T-helper 2 cell treated with Interferon-gamma antibody and Interleukin-4, amounts not matched to agents 5 μg/mL and 100 μg/mL, for 36 hours (primary cell): ENCODE measurements at regions not wholly inside any gene's neighbourhood (a gene's known extent, or its start where the extent isn't known, plus 50 kb on each side); places are given as distances from the start of the nearest gene placed in this dataset.

Experiments
- DNase-seq: peaks from one replicate; pipeline ENCODE4 v3.0.0; 2021; ENCODE audit warnings: low spot score
- H3K27ac Mint-ChIP-seq: one replicate; pipeline ENCODE4 v1.8.0; 2021; ENCODE audit warnings: mild to moderate bottlenecking, mixed read lengths
- H3K27me3 Mint-ChIP-seq: one replicate; pipeline ENCODE4 v1.8.0; 2021; ENCODE audit warnings: low read depth, mixed read lengths
- H3K36me3 Mint-ChIP-seq: one replicate; pipeline ENCODE4 v1.8.0; 2021; ENCODE audit warnings: low read depth, mixed read lengths
- H3K4me1 Mint-ChIP-seq: one replicate; pipeline ENCODE4 v1.8.0; 2021; ENCODE audit warnings: low read depth, mixed read lengths
- H3K4me3 Mint-ChIP-seq: one replicate; pipeline ENCODE4 v1.8.0; 2022; ENCODE audit warnings: mild to moderate bottlenecking, moderate library complexity, mixed read lengths
- H3K9me3 Mint-ChIP-seq: one replicate; pipeline ENCODE4 v1.8.0; 2021; ENCODE audit warnings: mixed read lengths

DNA sequence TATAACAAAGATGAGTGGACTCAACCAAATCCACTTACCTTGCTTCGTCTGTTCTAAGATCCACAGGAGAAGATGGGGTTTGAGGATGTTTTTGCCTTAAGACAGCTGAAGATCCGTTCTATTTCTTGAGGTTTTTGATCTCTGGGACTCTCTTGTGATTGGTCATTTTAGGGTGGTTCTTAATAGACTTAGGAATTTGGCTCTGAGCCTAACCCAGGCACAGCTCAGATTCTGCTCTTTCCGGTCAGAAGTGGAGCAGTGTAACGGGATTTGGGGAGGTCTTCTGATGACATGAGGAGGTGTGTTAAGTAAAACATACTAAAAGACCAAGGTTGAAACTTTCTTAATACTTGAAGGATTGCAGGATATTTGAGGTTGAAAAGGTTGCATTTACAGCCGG lies 166.9 kb downstream of the DMRT2 start:
- H3K36me3 Mint-ChIP-seq: no peaks in the 10 kb centered on the region
- H3K27me3 Mint-ChIP-seq: no peaks in the 10 kb centered on the region

GRCh38 chr9:1219284-1219683 lies 169.1 kb downstream of the DMRT2 start:
- Mint-ChIP-seq H3K4me3 (no peak overlapping the region), H3K36me3 (no peaks in the 10 kb centered on the region), H3K27ac (no peak overlapping the region), H3K4me1 (no peaks in the 10 kb centered on the region), H3K9me3 (peaks cover 6% of the 10 kb centered on the region), H3K27me3 (no peaks in the 10 kb centered on the region)
- DNase-seq: no peak

More for the DNA sequence above, 166.9 kb downstream of the DMRT2 start:
- DNase-seq: no peak
- no peaks in the 10 kb centered on the region for H3K9me3 Mint-ChIP-seq
- no peaks in the 10 kb centered on the region for H3K4me1 Mint-ChIP-seq
- H3K27ac Mint-ChIP-seq: no peak overlapping the region
- H3K4me3 Mint-ChIP-seq: no peak overlapping the region

- H3K4me1 Mint-ChIP-seq: no peaks in the 10 kb centered on the region
- H3K27ac Mint-ChIP-seq: no peak overlapping the region
- no peak for DNase-seq
- no peak overlapping the region for H3K4me3 Mint-ChIP-seq
- H3K36me3 Mint-ChIP-seq: no peaks in the 10 kb centered on the region
- H3K27me3 Mint-ChIP-seq: no peaks in the 10 kb centered on the region
- H3K9me3 Mint-ChIP-seq: peaks cover 6% of the 10 kb centered on the region
These were observed 171.1 kb downstream of the DMRT2 start for GRCh38 chr9:1221298-1221697.

GRCh38 chr9:1222511-1222910 lies 172.4 kb downstream of the DMRT2 start:
- peaks cover 6% of the 10 kb centered on the region for H3K9me3 Mint-ChIP-seq
- H3K27ac Mint-ChIP-seq: no peak overlapping the region
- DNase-seq: no peak
- H3K4me3 Mint-ChIP-seq: no peak overlapping the region
- H3K36me3 Mint-ChIP-seq: no peaks in the 10 kb centered on the region
- no peaks in the 10 kb centered on the region for H3K4me1 Mint-ChIP-seq
- no peaks in the 10 kb centered on the region for H3K27me3 Mint-ChIP-seq

GRCh38 chr9:1231998-1232919 lies 182.1 kb downstream of the DMRT2 start:
- DNase-seq: no peak
- Mint-ChIP-seq H3K9me3 (no peaks in the 10 kb centered on the region), H3K4me3 (no peak overlapping the region), H3K27me3 (no peaks in the 10 kb centered on the region), H3K36me3 (no peaks in the 10 kb centered on the region), H3K27ac (no peak overlapping the region), H3K4me1 (no peaks in the 10 kb centered on the region)

- Mint-ChIP-seq H3K27me3 (no peaks in the 10 kb centered on the region), H3K36me3 (no peaks in the 10 kb centered on the region), H3K9me3 (no peaks in the 10 kb centered on the region), H3K4me1 (no peaks in the 10 kb centered on the region), H3K27ac (no peak overlapping the region), H3K4me3 (no peak overlapping the region)
- DNase-seq: no peak
These were observed 183.4 kb downstream of the DMRT2 start for GRCh38 chr9:1233568-1233967.

DNA sequence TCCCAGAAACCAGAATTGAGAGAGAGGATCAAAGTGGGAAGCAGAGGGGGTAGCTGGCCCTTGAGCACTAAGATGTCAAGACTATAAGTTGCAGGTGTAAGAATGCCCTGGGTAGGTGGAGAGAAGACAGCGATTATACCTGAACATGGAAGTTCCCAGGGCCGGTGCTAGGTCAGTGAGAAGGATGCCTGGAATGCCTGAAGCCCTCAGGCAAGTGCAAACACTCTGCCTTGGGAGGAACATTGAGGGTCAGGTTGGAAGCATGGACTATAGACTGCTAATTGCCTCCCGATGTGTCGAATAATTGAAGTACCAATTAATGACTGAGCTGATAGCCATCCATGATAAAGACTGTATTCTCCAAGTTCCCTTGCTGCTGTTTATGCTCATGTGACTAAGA lies 185.5 kb downstream of the DMRT2 start:
- Mint-ChIP-seq H3K4me3 (no peak overlapping the region), H3K36me3 (no peaks in the 10 kb centered on the region), H3K27ac (no peak overlapping the region), H3K4me1 (no peaks in the 10 kb centered on the region), H3K9me3 (no peaks in the 10 kb centered on the region), H3K27me3 (no peaks in the 10 kb centered on the region)
- DNase-seq: no peak

- Mint-ChIP-seq H3K9me3 (no peaks in the 10 kb centered on the region), H3K4me3 (no peak overlapping the region), H3K4me1 (no peaks in the 10 kb centered on the region), H3K27me3 (no peaks in the 10 kb centered on the region), H3K36me3 (no peaks in the 10 kb centered on the region), H3K27ac (no peak overlapping the region)
- no peak for DNase-seq
These were observed 185.9 kb downstream of the DMRT2 start for GRCh38 chr9:1236061-1236460.

DNA sequence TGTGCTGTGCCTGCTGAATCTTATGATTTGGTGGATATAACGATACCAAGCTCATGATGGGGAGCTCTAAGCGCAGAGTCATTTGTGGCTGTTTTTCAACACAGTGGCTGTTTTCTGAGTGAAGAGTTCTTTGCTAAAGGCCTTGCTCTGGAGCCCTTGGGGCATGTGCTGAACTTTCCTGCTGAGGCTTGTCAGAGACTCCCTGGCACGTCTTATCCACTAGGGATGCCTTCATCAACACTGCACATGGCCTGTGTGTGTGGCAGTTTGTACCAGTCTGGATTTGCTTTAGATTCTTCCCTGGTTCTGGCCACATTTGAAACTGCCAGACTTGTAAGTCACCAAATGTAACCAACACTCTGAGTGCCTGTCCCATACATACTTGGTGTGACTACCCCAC lies 188.2 kb downstream of the DMRT2 start:
- H3K36me3 Mint-ChIP-seq: no peaks in the 10 kb centered on the region
- no peaks in the 10 kb centered on the region for H3K27me3 Mint-ChIP-seq
- no peaks in the 10 kb centered on the region for H3K9me3 Mint-ChIP-seq
- no peak for DNase-seq
- no peaks in the 10 kb centered on the region for H3K4me1 Mint-ChIP-seq
- no peak overlapping the region for H3K4me3 Mint-ChIP-seq
- H3K27ac Mint-ChIP-seq: no peak overlapping the region

DNA sequence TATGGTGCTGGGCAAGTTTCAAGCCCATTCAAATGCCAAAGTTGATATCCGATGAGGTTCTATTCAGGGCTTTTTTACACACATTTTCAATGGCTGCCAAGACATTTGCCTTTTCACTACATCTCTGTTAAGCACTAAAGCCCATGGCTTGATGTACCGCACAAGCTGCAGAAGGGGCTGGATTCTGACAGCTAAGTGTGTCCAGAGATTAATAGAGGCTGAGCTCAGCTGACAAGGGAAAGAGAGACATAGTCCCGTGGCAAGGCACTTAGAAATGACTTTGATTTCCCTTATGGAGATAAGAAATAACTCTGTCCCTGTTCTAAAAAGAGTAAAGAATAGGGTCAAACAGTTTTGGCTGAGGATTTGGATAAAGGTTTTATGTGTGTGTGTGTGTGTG lies 198.6 kb downstream of the DMRT2 start:
- no peaks in the 10 kb centered on the region for H3K36me3 Mint-ChIP-seq
- H3K27ac Mint-ChIP-seq: no peak overlapping the region
- no peak overlapping the region for H3K4me3 Mint-ChIP-seq
- no peaks in the 10 kb centered on the region for H3K9me3 Mint-ChIP-seq
- no peak for DNase-seq
- H3K27me3 Mint-ChIP-seq: no peaks in the 10 kb centered on the region
- H3K4me1 Mint-ChIP-seq: no peaks in the 10 kb centered on the region

DNA sequence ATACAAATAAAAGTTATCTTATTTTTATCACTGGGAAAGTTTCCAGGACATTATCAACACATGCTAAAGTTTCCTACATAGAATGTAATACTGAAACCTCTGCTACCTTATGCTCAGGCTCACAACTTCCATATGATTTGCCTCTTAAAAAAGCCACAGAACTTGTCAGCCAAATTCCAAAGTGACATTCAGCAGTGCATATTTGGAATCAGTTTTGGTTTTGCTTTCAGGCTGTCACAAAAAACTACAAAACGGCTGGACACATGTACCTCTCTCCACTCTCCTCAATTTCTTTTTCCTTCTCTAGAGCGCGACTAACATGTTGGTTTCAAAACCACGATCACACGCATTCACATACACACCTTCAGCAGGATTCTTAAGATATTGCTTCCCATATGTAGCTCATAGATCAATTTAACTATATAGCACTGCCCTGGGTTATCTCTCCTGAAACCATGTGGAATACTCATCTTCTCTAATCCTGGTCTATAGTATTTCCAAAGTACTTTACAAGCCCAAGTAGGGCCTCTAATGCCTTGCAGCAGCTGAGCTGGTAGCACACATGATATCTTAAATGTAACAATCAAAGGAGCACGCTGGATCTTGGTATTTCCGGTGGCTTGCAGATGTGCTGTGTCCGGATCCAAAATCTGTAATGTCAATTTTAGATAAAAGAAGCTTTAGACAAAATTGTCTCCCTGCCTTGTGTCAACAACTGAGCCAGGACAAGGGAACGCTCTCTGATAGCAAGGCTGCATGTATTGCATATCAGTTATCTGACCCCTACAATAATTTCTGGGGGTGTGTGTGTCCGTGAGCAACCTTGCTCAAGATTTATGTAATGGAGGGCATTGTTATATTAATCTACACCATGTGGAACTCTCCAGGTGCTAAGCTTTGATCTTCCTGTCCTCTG lies 203.2 kb downstream of the DMRT2 start:
- no peak for DNase-seq
- H3K27me3 Mint-ChIP-seq: no peaks in the 10 kb centered on the region

GRCh38 chr9:1254071-1254470 lies 203.9 kb downstream of the DMRT2 start:
- Mint-ChIP-seq H3K27ac (no peak overlapping the region), H3K4me3 (no peak overlapping the region), H3K4me1 (no peaks in the 10 kb centered on the region), H3K9me3 (no peaks in the 10 kb centered on the region), H3K27me3 (no peaks in the 10 kb centered on the region), H3K36me3 (no peaks in the 10 kb centered on the region)
- no peak for DNase-seq

More for the DNA sequence above, 203.2 kb downstream of the DMRT2 start:
- no peak overlapping the region for H3K27ac Mint-ChIP-seq
- no peaks in the 10 kb centered on the region for H3K4me1 Mint-ChIP-seq
- H3K9me3 Mint-ChIP-seq: no peaks in the 10 kb centered on the region
- no peaks in the 10 kb centered on the region for H3K36me3 Mint-ChIP-seq
- no peak overlapping the region for H3K4me3 Mint-ChIP-seq

- Mint-ChIP-seq H3K9me3 (no peaks in the 10 kb centered on the region), H3K4me1 (no peaks in the 10 kb centered on the region), H3K27ac (no peak overlapping the region), H3K27me3 (no peaks in the 10 kb centered on the region), H3K4me3 (no peak overlapping the region), H3K36me3 (no peaks in the 10 kb centered on the region)
- DNase-seq: no peak
These were observed 206.0 kb downstream of the DMRT2 start for GRCh38 chr9:1256178-1256577.

DNA sequence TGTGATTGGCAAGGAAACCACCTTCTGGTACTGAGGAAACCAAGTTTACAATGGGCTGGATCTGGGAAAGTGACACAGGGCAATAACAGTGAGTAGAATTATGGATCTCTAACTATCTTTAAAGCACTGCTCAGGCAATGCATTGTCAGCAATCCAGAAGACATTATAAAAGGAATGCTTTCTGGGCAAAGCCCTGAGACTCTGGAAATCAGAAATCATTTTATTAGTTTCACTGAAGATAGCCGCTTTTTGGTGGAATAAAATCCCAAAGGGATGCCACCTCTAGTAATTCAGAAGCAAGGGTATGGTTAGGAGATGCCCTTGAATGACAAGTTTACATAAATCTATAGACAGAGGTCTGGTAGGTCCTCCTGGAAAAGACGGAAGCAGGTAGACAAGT lies 211.1 kb downstream of the DMRT2 start:
- Mint-ChIP-seq H3K27me3 (no peaks in the 10 kb centered on the region), H3K27ac (no peak overlapping the region), H3K4me1 (no peaks in the 10 kb centered on the region), H3K9me3 (no peaks in the 10 kb centered on the region), H3K36me3 (no peaks in the 10 kb centered on the region), H3K4me3 (no peak overlapping the region)
- no peak for DNase-seq
